A673 (cell line): ENCODE measurements at regions not wholly inside any gene's neighbourhood (a gene's known extent, or its start where the extent isn't known, plus 50 kb on each side); places are given as distances from the start of the nearest gene placed in this dataset.

Source experiments
- EZH2 ChIP-seq: fragments of 200-600 bp; sonication (generic); IDR thresholded peaks from 2 replicates; pipeline ENCODE4 v1.6.1; 2017; ENCODE audit warnings: borderline replicate concordance, low read depth, mild to moderate bottlenecking, mixed read lengths, antibody characterized with exemption, low read length; ENCODE audit not compliant: poor library complexity, severe bottlenecking
- TF ChIP-seq, protein P1 (sequence below): fragments of 300-800, 200-600 bp; sonication (generic); conservative IDR thresholded peaks from 2 replicates; pipeline ENCODE4 v1.5.1; 2017; ENCODE audit warnings: low read depth, mild to moderate bottlenecking, antibody characterized with exemption, low read length, moderate library complexity, mixed read lengths

DNA sequence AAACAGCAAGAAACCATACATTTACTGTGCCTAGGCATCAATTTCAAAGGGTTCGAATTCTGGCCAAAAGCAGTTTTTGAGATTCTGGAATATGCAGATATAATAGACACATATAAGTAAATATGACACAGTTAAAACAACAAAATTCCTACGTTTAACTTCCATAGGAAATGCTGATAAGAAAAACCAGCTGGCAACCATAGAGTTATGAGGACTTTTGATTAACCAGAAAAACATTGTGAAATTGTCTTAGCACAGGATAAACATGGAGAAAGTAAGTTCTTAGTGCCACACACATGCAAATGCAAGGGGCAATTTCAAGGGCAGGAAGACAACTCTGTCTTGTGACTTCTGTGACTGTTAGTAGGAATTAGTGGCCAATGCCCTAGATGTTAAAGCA lies 702.1 kb downstream of the TNS3 start:
- TF ChIP-seq, protein P1, sequence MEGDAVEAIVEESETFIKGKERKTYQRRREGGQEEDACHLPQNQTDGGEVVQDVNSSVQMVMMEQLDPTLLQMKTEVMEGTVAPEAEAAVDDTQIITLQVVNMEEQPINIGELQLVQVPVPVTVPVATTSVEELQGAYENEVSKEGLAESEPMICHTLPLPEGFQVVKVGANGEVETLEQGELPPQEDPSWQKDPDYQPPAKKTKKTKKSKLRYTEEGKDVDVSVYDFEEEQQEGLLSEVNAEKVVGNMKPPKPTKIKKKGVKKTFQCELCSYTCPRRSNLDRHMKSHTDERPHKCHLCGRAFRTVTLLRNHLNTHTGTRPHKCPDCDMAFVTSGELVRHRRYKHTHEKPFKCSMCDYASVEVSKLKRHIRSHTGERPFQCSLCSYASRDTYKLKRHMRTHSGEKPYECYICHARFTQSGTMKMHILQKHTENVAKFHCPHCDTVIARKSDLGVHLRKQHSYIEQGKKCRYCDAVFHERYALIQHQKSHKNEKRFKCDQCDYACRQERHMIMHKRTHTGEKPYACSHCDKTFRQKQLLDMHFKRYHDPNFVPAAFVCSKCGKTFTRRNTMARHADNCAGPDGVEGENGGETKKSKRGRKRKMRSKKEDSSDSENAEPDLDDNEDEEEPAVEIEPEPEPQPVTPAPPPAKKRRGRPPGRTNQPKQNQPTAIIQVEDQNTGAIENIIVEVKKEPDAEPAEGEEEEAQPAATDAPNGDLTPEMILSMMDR: no peak
- no peak for TF ChIP-seq EZH2
